Caki2 (cell line): ENCODE measurements at regions not wholly inside any gene's neighbourhood (a gene's known extent, or its start where the extent isn't known, plus 50 kb on each side); places are given as distances from the start of the nearest gene placed in this dataset.

ENCODE experiments used
- DNase-seq: peaks from one replicate; pipeline ENCODE4 v3.0.0-alpha.2; 2015; ENCODE audit warnings: low read depth
- in situ Hi-C: cut with HindIII; loops from 2 replicates; pipeline ENCODE4 v1.10.0; 2016; ENCODE audit warnings: low sequenced_read_pairs, low pct_unique_long_range_greater_than_20kb, mixed read lengths

DNA sequence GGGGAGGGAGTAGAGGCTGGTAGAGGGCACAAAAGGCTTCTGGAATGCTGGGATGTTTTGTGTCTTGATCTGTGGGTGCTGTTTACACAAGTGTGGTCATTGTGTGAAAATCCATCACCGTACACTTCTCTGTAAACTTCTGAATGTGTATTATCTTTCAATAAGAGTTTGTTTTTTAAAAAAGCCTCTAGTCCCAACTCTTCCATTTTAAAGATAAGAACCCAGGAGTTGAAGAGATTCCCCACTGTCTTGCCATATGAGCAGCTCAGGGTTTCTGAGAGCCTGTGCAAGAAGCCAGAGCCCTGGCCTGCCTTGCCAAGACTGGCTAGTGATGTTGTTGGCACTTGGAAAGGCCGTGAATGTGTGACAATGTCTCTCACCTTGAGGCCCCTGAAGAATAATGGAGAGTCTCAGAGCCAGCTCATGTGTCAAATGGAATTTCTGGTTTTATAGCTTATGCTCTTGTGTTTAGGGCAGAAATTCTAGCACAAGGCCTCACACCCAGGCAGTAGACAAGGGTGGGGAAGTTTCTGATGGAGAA, 57.5 kb upstream of the NPAS1 start:
- no peak for DNase-seq
- in situ Hi-C loops: no loop called here

DNA sequence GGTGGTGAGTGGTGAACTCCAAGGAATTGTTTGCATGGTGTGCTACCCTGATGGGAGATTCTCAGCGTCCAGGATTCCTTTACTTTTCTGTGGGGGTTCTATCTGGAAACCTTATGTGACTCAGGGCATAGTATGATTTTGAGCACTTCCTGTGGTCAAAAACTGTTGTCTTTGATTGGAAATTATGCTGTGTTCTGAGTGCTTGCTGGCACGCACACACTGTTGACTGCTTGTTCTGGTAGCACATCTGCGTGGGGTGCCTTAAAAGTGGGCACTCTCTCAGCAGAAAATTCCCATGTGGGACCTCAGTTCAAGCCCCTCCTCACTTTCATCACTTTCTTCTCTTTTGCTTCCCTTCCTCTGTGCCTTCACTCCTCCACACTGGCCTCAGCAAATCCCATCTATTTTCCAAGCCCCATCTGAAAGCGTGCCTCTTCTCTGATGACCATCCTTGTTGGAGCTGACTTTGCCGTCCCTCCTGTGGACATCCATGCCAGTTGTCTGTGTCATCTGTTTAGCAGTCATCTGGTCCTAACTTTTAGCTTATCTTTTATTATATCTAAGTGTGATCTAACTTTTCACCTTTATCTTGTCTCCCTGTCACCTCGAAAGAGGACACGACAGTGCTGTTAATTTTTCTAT, 56.4 kb upstream of the NPAS1 start:
- in situ Hi-C loops: no loop called here
- DNase-seq: peak; percentile 51

DNA sequence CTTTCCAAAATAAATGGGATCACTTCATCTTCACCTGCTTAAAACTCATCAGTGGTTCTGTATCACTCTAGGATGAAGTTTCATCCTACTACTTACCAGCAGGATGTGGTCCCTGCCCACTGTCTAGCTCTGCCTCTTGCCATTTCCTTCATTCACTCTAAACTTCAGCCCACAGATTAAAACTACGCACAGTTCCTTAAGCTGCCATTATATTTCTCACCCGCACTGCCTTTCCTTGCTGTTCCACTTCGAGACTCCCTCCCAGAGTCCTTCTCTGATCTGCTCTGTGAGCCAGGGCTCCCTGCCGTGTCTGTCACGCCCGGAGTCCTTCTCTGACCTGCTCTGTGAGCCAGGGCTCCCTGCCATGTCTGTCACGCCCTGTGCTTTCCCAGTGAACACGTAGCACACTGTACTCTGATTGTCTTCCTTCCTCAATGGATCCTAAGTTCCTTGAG, 52.0 kb upstream of the NPAS1 start:
- peak; percentile 82 for DNase-seq
- in situ Hi-C loops: no loop called here
